Ovary (tissue), 3 donors: ENCODE measurements at regions not wholly inside any gene's neighbourhood (a gene's known extent, or its start where the extent isn't known, plus 50 kb on each side); places are given as distances from the start of the nearest gene placed in this dataset.

Experiments
- CTCF ChIP-seq, 3 donors: fragments of 450-650 bp in 2 of 3; fragments of 200-600 bp in 1 of 3; IDR thresholded peaks; one replicate each; pipeline versions ENCODE4 v1.5.1 to v1.8.0; 2016 to 2022; ENCODE audit warnings: antibody characterized with exemption in 3 of 3, mild to moderate bottlenecking in 1 of 3
- EP300 ChIP-seq: sonication (generic); formaldehyde crosslinking; IDR thresholded peaks from one replicate; pipeline ENCODE4 v1.6.1; 2017; ENCODE audit warnings: antibody characterized with exemption
- POLR2A ChIP-seq: fragments of 450-650 bp; IDR thresholded peaks from one replicate; pipeline ENCODE4 v1.6.1; 2017; ENCODE audit warnings: antibody characterized with exemption, mild to moderate bottlenecking, moderate library complexity
- donor health status: DM: no; HTN: no; CAD: no.

GRCh38 chr14:65210118-65210821 is 108.0 kb upstream of the MAX start:
- TF ChIP-seq CTCF (IDR thresholded peaks at IDR 0.05) (no peak), POLR2A (no peak), EP300 (no peak)
